NT2/D1 (cell line): ENCODE measurements at regions not wholly inside any gene's neighbourhood (a gene's known extent, or its start where the extent isn't known, plus 50 kb on each side); places are given as distances from the start of the nearest gene placed in this dataset.

ENCODE experiments used
- SUZ12 ChIP-seq: IDR thresholded peaks from 2 replicates; pipeline ENCODE4 v1.6.1; 2011; ENCODE audit not compliant: insufficient read length, insufficient read depth; ENCODE audit errors: extremely low read depth
- YY1 ChIP-seq: IDR thresholded peaks from 2 replicates; pipeline ENCODE4 v1.6.1; 2011; ENCODE audit not compliant: insufficient read length, insufficient read depth
- ZNF274 ChIP-seq: IDR thresholded peaks from 2 replicates; pipeline ENCODE4 v1.6.1; 2011; ENCODE audit warnings: mild to moderate bottlenecking, low read depth, low read length

- TF ChIP-seq ZNF274 (no peak), YY1 (no peak), SUZ12 (no peak)
These were observed 402.1 kb upstream of the SUCLG2 start for GRCh38 chr3:68056556-68056955.
